ENCODE measurements at regions not wholly inside any gene's neighbourhood (a gene's known extent, or its start where the extent isn't known, plus 50 kb on each side); places are given as distances from the start of the nearest gene placed in this dataset.

DNA sequence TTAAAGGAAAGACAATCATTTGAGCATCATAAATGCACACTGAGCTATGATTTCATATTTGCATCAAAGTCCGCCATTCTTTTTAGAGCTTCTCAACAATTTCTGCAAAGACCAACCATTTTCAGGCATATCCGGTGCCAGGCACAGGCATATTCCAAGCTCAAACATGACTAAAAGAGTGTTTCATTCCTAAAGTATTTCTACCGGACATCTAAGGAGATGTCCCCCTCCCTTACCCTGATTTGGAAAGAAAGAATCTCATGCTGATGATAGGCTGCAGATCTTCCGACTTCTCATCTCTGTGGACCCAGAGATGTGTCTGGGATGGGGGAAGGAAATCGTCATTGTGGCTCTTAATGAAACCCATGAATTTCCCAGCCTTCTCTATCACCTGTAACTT lies 600.5 kb upstream of the MGMT start:
- H2AFZ ChIP-seq (ENCODE audit: low read length), result no peak overlapping the region
- H4K20me1 ChIP-seq (ENCODE audit: insufficient read depth, low read depth, low read length), result no peaks in the 10 kb centered on the region
- H3K4me1 ChIP-seq (ENCODE audit: low read length), result no peaks in the 10 kb centered on the region
- no peaks in the 10 kb centered on the region for H3K79me2 ChIP-seq (ENCODE audit: low read length)
- H3K36me3 ChIP-seq (ENCODE audit: insufficient read depth, low read length), result no peaks in the 10 kb centered on the region
- no peak for DNase-seq
- no peaks in the 10 kb centered on the region for H3K9me2 ChIP-seq (replicated peaks; ENCODE audit: insufficient read depth, low read length)
- H3K9ac ChIP-seq (ENCODE audit: low read length), result no peak overlapping the region
- H3K4me3 ChIP-seq (ENCODE audit: low read length), result no peak overlapping the region
- no peak overlapping the region for H3K27ac ChIP-seq (ENCODE audit: low read length)
- H3K27me3 ChIP-seq (ENCODE audit: low read length), result no peaks in the 10 kb centered on the region
- H3K9me3 ChIP-seq (ENCODE audit: low read length), result no peaks in the 10 kb centered on the region
- H3K4me2 ChIP-seq (ENCODE audit: low read depth, low read length, poor library complexity, severe bottlenecking), result no peak overlapping the region

DNA sequence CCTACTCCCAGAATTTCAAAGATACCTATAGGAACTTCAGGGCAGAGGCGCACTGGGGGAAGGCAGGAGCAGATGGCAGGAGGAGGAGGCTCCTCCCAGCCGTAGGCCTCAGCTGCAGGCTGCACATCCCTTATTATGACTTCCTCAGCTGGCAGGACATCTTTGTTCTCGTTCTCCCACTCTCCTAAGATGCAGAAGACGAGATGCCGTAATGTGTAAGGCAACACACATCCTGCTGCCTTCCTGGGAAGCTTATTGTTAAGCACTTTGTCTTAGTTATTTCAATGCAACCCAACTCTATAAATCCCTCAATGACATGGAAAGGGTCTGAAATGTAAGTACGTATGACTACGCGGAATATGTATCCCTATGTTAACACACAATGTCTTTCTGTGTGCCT lies 599.8 kb upstream of the MGMT start:
- Histone ChIP-seq H3K4me3 (ENCODE audit: low read length) (no peak overlapping the region), H3K9me3 (ENCODE audit: low read length) (no peaks in the 10 kb centered on the region), H3K4me1 (ENCODE audit: low read length) (no peaks in the 10 kb centered on the region), H3K79me2 (ENCODE audit: low read length) (no peaks in the 10 kb centered on the region), H2AFZ (ENCODE audit: low read length) (no peak overlapping the region), H4K20me1 (ENCODE audit: insufficient read depth, low read depth, low read length) (no peaks in the 10 kb centered on the region), H3K27ac (ENCODE audit: low read length) (no peak overlapping the region), H3K36me3 (ENCODE audit: insufficient read depth, low read length) (no peaks in the 10 kb centered on the region), H3K9me2 (replicated peaks; ENCODE audit: insufficient read depth, low read length) (no peaks in the 10 kb centered on the region), H3K9ac (ENCODE audit: low read length) (no peak overlapping the region), H3K4me2 (ENCODE audit: low read depth, low read length, poor library complexity, severe bottlenecking) (no peak overlapping the region), H3K27me3 (ENCODE audit: low read length) (no peaks in the 10 kb centered on the region)
- DNase-seq, result no peak

DNA sequence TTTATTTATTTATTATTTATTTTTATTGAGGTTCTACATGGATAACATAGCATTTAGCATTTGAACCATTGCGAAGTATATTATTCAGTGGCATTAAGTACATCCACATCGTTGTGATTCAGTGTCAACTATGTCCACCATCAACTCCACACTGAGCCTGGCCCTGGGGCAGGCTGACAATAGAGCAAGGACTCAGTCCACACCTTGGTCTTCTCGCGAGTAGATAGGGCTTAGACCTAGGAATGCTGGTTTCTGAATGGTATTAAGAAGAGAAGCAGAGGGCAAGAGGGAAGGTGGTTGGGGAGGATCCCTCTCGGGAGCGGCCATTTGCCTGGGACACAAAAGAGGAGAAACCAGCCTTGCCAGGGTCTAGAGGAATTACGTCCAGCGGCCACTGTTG lies 599.2 kb upstream of the MGMT start:
- Histone ChIP-seq H3K4me3 (ENCODE audit: low read length) (no peak overlapping the region), H3K9me3 (ENCODE audit: low read length) (no peaks in the 10 kb centered on the region), H2AFZ (ENCODE audit: low read length) (no peak overlapping the region), H3K4me2 (ENCODE audit: low read depth, low read length, poor library complexity, severe bottlenecking) (no peak overlapping the region), H4K20me1 (ENCODE audit: insufficient read depth, low read depth, low read length) (no peaks in the 10 kb centered on the region), H3K36me3 (ENCODE audit: insufficient read depth, low read length) (no peaks in the 10 kb centered on the region), H3K27me3 (ENCODE audit: low read length) (no peaks in the 10 kb centered on the region), H3K9ac (ENCODE audit: low read length) (no peak overlapping the region), H3K4me1 (ENCODE audit: low read length) (no peaks in the 10 kb centered on the region), H3K27ac (ENCODE audit: low read length) (no peak overlapping the region), H3K9me2 (replicated peaks; ENCODE audit: insufficient read depth, low read length) (no peaks in the 10 kb centered on the region), H3K79me2 (ENCODE audit: low read length) (no peaks in the 10 kb centered on the region)
- DNase-seq, result no peak

DNA sequence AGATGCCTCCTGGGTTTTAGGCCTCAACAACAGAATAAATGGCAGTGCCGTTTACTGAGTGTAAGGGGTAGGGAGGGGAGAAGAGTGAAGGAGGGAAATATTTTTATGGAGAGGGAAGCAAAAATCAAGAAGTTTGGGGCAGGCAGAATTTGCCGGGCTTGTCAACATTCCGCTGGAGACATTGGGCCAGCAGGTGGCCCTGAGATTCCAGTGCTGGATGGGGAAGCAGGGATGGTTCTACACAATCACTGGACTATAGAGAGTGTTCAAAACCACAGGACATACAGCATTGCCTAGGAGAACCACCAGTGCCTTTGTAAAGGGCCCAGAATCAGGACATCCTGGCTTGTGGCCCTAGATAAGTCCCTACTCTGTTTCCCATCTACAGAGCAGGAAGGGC lies 598.6 kb upstream of the MGMT start:
- no peaks in the 10 kb centered on the region for H3K9me3 ChIP-seq (ENCODE audit: low read length)
- no peaks in the 10 kb centered on the region for H3K9me2 ChIP-seq (replicated peaks; ENCODE audit: insufficient read depth, low read length)
- no peak overlapping the region for H3K4me3 ChIP-seq (ENCODE audit: low read length)
- H3K27ac ChIP-seq (ENCODE audit: low read length), result no peak overlapping the region
- H4K20me1 ChIP-seq (ENCODE audit: insufficient read depth, low read depth, low read length), result no peaks in the 10 kb centered on the region
- DNase-seq, result no peak
- no peaks in the 10 kb centered on the region for H3K4me1 ChIP-seq (ENCODE audit: low read length)
- no peak overlapping the region for H3K9ac ChIP-seq (ENCODE audit: low read length)
- no peaks in the 10 kb centered on the region for H3K27me3 ChIP-seq (ENCODE audit: low read length)
- H3K79me2 ChIP-seq (ENCODE audit: low read length), result no peaks in the 10 kb centered on the region
- no peak overlapping the region for H3K4me2 ChIP-seq (ENCODE audit: low read depth, low read length, poor library complexity, severe bottlenecking)
- H3K36me3 ChIP-seq (ENCODE audit: insufficient read depth, low read length), result no peaks in the 10 kb centered on the region
- H2AFZ ChIP-seq (ENCODE audit: low read length), result no peak overlapping the region

DNA sequence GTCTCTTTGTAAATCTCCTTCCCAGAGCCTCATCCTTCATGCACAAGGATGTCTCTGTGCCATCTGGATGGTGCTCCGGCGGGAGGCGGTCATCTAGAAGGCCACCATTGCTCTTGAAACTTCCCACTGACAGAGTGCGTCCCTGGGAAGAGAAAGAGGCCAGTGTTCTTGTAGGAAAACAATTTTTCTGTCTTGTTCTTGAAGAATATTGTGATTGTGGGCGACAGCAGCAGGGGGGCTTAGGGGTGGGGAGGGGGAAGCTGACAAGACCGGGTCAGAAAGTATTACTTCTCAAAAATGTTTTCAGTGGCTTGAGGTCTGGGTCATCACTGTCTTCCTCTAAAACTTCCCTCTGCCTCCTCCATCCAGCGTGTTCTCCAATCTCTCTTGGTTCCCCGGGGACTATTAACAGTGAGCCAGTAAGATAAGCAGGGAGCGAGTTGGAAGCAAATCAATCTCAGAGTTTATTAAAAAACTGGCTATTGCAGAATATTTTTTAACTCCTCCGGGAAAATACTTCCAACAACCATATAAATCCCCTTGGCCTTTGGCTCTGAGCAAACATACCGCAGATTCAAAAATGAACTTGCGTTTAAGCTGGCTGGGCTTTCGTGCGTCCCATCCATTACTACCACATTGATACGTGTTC lies 597.8 kb upstream of the MGMT start:
- H3K36me3 ChIP-seq (ENCODE audit: insufficient read depth, low read length), result no peaks in the 10 kb centered on the region
- H2AFZ ChIP-seq (ENCODE audit: low read length), result no peak overlapping the region
- no peak overlapping the region for H3K27ac ChIP-seq (ENCODE audit: low read length)
- H3K9ac ChIP-seq (ENCODE audit: low read length), result no peak overlapping the region
- H3K4me2 ChIP-seq (ENCODE audit: low read depth, low read length, poor library complexity, severe bottlenecking), result no peak overlapping the region
- no peak overlapping the region for H3K4me3 ChIP-seq (ENCODE audit: low read length)
- H3K79me2 ChIP-seq (ENCODE audit: low read length), result no peaks in the 10 kb centered on the region
- no peaks in the 10 kb centered on the region for H4K20me1 ChIP-seq (ENCODE audit: insufficient read depth, low read depth, low read length)
- no peaks in the 10 kb centered on the region for H3K27me3 ChIP-seq (ENCODE audit: low read length)
- no peaks in the 10 kb centered on the region for H3K9me3 ChIP-seq (ENCODE audit: low read length)
- no peak for DNase-seq
- no peaks in the 10 kb centered on the region for H3K4me1 ChIP-seq (ENCODE audit: low read length)
- no peaks in the 10 kb centered on the region for H3K9me2 ChIP-seq (replicated peaks; ENCODE audit: insufficient read depth, low read length)

DNA sequence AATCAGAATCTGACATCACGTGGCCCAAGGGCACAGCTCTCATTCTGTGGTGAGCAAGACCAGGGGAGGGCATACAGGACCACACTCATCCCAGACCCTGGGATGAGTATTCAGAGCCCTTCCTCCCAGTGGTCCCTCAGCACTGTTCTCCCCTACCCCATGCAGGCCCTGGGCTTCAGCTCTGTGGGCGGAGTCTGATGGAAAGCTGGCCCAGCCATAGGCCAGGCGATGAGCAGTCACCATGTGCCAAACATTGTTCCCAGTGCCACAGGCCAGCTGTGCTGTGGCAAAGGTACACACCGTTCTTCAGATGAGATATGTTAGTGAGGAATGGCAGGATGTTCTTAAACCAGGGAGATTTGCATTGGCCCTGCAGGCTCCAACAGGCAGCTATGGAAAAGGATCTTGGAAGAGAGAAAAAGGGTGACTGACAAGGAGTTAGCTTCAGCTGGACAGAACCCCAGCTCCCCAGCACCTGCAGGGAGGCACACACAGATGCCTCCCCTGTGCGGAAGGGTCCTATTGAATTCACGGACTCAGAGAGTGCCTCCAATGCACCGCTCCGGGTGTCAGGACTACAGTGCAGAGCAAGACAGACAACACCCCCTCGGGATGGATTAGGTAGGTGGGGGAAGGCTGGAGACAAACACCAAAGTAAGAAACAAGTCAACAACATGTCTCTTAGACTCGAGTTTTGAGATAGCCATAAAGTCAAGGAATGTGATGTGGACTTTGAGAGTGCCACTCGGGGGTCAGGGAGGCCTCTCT lies 596.0 kb upstream of the MGMT start:
- Histone ChIP-seq H2AFZ (ENCODE audit: low read length) (no peak overlapping the region), H4K20me1 (ENCODE audit: insufficient read depth, low read depth, low read length) (no peaks in the 10 kb centered on the region), H3K79me2 (ENCODE audit: low read length) (no peaks in the 10 kb centered on the region), H3K4me3 (ENCODE audit: low read length) (no peak overlapping the region), H3K27ac (ENCODE audit: low read length) (no peak overlapping the region), H3K9me2 (replicated peaks; ENCODE audit: insufficient read depth, low read length) (no peaks in the 10 kb centered on the region), H3K36me3 (ENCODE audit: insufficient read depth, low read length) (no peaks in the 10 kb centered on the region), H3K9me3 (ENCODE audit: low read length) (no peaks in the 10 kb centered on the region), H3K4me2 (ENCODE audit: low read depth, low read length, poor library complexity, severe bottlenecking) (no peak overlapping the region), H3K9ac (ENCODE audit: low read length) (no peak overlapping the region), H3K27me3 (ENCODE audit: low read length) (no peaks in the 10 kb centered on the region), H3K4me1 (ENCODE audit: low read length) (no peaks in the 10 kb centered on the region)
- DNase-seq, result no peak

DNA sequence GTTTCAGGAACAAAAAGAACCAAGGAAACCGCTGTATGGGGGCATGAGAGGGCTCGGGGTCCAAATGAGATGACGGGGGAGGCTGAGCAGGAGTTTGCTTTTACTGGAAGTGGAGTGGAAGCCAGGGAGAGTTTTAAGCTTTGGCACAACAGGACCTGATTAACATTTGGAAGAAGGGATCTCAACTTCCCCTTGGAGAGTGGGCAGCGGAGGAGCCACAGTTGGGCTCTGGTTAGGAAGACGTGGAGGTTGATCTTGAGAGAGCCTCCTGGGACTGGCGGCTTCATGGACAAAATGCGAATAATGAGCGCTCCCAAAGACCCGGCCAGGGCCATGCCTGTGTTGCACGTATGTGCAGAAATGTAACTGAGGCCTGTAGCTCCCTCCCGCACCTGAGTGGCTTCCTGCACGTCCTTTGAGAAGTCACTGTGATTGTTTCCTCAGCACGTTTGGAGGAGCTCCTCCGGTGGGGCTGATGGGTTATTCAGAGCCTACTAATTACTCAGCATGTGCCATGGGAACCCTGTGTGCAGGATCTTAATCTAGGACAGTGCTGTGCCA lies 595.3 kb upstream of the MGMT start:
- Histone ChIP-seq H2AFZ (ENCODE audit: low read length) (no peak overlapping the region), H3K4me1 (ENCODE audit: low read length) (no peaks in the 10 kb centered on the region), H3K27ac (ENCODE audit: low read length) (no peak overlapping the region), H3K27me3 (ENCODE audit: low read length) (no peaks in the 10 kb centered on the region), H4K20me1 (ENCODE audit: insufficient read depth, low read depth, low read length) (no peaks in the 10 kb centered on the region), H3K9me2 (replicated peaks; ENCODE audit: insufficient read depth, low read length) (no peaks in the 10 kb centered on the region), H3K9me3 (ENCODE audit: low read length) (no peaks in the 10 kb centered on the region), H3K36me3 (ENCODE audit: insufficient read depth, low read length) (no peaks in the 10 kb centered on the region), H3K9ac (ENCODE audit: low read length) (no peak overlapping the region), H3K4me2 (ENCODE audit: low read depth, low read length, poor library complexity, severe bottlenecking) (no peak overlapping the region), H3K4me3 (ENCODE audit: low read length) (no peak overlapping the region), H3K79me2 (ENCODE audit: low read length) (no peaks in the 10 kb centered on the region)
- no peak for DNase-seq

DNA sequence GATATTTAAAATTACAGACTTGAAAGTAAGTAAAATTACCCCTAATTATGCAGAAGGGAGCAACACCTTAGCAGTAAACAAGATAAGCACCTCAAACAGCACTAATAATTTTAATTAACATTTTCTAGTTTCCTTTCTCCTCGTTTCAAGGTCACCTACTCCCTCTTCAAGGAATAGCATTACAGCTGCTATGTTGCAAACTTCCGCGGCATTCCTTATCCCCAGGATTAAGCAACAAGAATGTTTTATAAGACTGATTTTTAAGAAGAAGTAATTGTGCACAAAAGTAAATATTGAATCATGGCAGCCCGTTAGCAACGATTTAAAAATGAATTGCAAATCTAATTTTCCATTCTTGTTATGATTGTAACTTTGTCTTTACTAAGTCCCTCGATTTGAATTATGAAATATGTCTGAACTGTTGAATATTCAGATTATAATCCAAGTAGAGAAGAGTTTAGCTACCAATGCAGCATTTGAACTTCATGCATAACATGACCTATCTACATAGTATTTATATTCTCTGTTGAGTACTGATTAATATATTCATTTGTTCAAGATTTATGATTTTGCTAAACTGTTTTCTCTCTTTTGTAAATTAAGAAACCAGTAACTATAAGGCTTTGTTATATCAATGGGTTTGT lies 593.5 kb upstream of the MGMT start:
- no peaks in the 10 kb centered on the region for H3K4me1 ChIP-seq (ENCODE audit: low read length)
- H3K4me3 ChIP-seq (ENCODE audit: low read length), result no peak overlapping the region
- no peaks in the 10 kb centered on the region for H3K9me3 ChIP-seq (ENCODE audit: low read length)
- H3K27me3 ChIP-seq (ENCODE audit: low read length), result no peaks in the 10 kb centered on the region
- H3K9me2 ChIP-seq (replicated peaks; ENCODE audit: insufficient read depth, low read length), result no peaks in the 10 kb centered on the region
- DNase-seq, result no peak
- no peaks in the 10 kb centered on the region for H3K36me3 ChIP-seq (ENCODE audit: insufficient read depth, low read length)
- no peaks in the 10 kb centered on the region for H3K79me2 ChIP-seq (ENCODE audit: low read length)
- no peak overlapping the region for H3K27ac ChIP-seq (ENCODE audit: low read length)
- H2AFZ ChIP-seq (ENCODE audit: low read length), result no peak overlapping the region
- H3K9ac ChIP-seq (ENCODE audit: low read length), result no peak overlapping the region
- H4K20me1 ChIP-seq (ENCODE audit: insufficient read depth, low read depth, low read length), result no peaks in the 10 kb centered on the region
- H3K4me2 ChIP-seq (ENCODE audit: low read depth, low read length, poor library complexity, severe bottlenecking), result no peak overlapping the region
